ENCODE measurements at regions not wholly inside any gene's neighbourhood (a gene's known extent, or its start where the extent isn't known, plus 50 kb on each side); places are given as distances from the start of the nearest gene placed in this dataset.
"Not testable (repeated sequence)": the region's sequence is repeated elsewhere in the genome, so short reads cannot be mapped to it uniquely, and the experiment has no call there.

DNA sequence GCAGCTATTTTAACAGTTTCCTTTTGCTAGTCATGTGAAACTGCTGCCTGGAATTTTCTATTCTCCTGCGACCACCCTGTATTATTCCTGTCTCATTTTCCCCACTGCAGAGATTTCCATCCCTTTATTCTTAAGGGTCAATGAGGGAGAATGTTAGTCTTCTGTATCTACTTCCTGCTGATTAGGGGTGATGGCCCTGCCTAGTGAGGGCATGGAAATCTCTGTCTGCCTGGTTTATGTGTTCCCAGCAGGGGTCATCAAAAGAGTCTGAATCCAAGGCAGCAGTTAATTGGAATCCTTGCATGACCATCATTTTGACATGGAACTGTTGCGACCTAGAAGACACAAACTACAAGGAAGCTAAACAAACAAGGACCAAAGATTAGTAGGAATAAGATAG is 325.2 kb downstream of the PLPP3 start:
- intact Hi-C loops (cut with DNase I) = loop anchor here (10.0 kb wide), 1 partner anchor 109 kb away; no protein-coding TSS in a partner anchor
- H3K4me1 ChIP-seq (replicated peaks) = no peaks in the 10 kb centered on the region
- WGBS = 93% methylated on average over 2 of the region's 2 CpGs
- TF ChIP-seq, protein P1, sequence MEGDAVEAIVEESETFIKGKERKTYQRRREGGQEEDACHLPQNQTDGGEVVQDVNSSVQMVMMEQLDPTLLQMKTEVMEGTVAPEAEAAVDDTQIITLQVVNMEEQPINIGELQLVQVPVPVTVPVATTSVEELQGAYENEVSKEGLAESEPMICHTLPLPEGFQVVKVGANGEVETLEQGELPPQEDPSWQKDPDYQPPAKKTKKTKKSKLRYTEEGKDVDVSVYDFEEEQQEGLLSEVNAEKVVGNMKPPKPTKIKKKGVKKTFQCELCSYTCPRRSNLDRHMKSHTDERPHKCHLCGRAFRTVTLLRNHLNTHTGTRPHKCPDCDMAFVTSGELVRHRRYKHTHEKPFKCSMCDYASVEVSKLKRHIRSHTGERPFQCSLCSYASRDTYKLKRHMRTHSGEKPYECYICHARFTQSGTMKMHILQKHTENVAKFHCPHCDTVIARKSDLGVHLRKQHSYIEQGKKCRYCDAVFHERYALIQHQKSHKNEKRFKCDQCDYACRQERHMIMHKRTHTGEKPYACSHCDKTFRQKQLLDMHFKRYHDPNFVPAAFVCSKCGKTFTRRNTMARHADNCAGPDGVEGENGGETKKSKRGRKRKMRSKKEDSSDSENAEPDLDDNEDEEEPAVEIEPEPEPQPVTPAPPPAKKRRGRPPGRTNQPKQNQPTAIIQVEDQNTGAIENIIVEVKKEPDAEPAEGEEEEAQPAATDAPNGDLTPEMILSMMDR (IDR thresholded peaks at IDR 0.05) = no peak
- no peak for TF ChIP-seq POLR2AphosphoS5 (IDR thresholded peaks at IDR 0.05)
- TF ChIP-seq POLR2A (IDR thresholded peaks at IDR 0.05) = no peak
- H3K27ac ChIP-seq = no peak overlapping the region
- DNase-seq (ENCODE audit: low spot score) = no peak
- H3K27me3 ChIP-seq (replicated peaks; ENCODE audit: insufficient read depth) = no peaks in the 10 kb centered on the region
- H3K9me3 ChIP-seq = no peaks in the 10 kb centered on the region
- H3K36me3 ChIP-seq = no peaks in the 10 kb centered on the region
- H3K4me3 ChIP-seq = no peak overlapping the region

- Histone ChIP-seq H3K27ac (no peak overlapping the region), H3K27me3 (replicated peaks; ENCODE audit: insufficient read depth) (no peaks in the 10 kb centered on the region), H3K9me3 (no peaks in the 10 kb centered on the region), H3K4me1 (replicated peaks) (no peaks in the 10 kb centered on the region), H3K4me3 (no peak overlapping the region), H3K36me3 (no peaks in the 10 kb centered on the region)
- intact Hi-C loops (cut with DNase I) = loop anchor here (10.0 kb wide), 1 partner anchor 106 kb away; no protein-coding TSS in a partner anchor
- WGBS = 52% methylated on average over 1 of the region's 1 CpG
- TF ChIP-seq POLR2AphosphoS5 (IDR thresholded peaks at IDR 0.05) (no peak), POLR2A (IDR thresholded peaks at IDR 0.05) (no peak)
- TF ChIP-seq, protein P1 (IDR thresholded peaks at IDR 0.05) = no peak
- DNase-seq (ENCODE audit: low spot score) = no peak
Measured at GRCh38 chr1:56250809-56251208, 328.6 kb downstream of the PLPP3 start.

DNA sequence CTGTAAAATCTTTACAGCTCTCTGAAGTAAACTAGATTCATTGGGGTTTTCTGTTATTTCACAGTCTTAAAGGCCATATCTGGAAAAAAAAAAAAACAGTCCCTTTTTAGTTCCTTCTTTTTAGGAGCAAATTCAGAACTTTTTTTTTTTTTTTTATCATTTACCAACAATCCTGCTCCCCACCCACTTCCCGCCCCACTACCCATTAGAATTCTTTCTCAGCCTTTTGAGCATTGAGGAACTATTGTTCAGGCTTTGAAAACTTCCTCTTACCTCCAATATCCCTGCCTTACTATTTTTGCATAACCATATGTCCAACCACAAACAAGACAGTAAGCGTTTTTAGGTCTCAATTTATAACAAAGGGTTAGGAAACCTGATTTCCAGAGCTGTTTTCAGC is 330.1 kb downstream of the PLPP3 start:
- TF ChIP-seq, protein P1 (IDR thresholded peaks at IDR 0.05) = no peak
- TF ChIP-seq POLR2A (IDR thresholded peaks at IDR 0.05) (no peak), POLR2AphosphoS5 (IDR thresholded peaks at IDR 0.05) (no peak)
- no peaks in the 10 kb centered on the region for H3K27me3 ChIP-seq (replicated peaks; ENCODE audit: insufficient read depth)
- H3K27ac ChIP-seq = no peak overlapping the region
- no peaks in the 10 kb centered on the region for H3K36me3 ChIP-seq
- no peaks in the 10 kb centered on the region for H3K9me3 ChIP-seq
- intact Hi-C loops (cut with DNase I) = no loop called here
- WGBS = 78% methylated on average over 2 of the region's 2 CpGs
- no peaks in the 10 kb centered on the region for H3K4me1 ChIP-seq (replicated peaks)
- H3K4me3 ChIP-seq = no peak overlapping the region
- DNase-seq (ENCODE audit: low spot score) = no peak

DNA sequence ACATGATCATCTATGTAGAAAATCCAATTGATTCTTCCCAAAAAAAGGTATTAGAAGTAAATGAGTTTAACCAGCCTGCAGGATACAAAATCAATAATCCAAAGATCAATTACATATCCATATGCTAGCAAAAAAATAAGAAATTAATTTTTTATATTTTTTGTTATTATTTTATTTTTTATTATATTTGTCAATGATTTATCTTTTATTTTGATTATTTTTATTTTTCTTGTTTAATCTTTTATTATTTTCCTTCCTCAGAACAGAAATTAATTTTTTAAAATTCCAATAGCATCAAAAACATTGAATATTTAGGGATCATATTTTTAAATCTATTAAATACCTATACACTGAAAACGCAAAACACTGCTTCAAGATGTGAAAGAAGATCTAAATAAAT is 331.2 kb downstream of the PLPP3 start:
- H3K36me3 ChIP-seq = no peaks in the 10 kb centered on the region
- no peak for TF ChIP-seq POLR2A (IDR thresholded peaks at IDR 0.05)
- H3K4me1 ChIP-seq (replicated peaks) = no peaks in the 10 kb centered on the region
- 100% methylated on average over 1 of the region's 1 CpG for WGBS
- H3K4me3 ChIP-seq = no peak overlapping the region
- DNase-seq (ENCODE audit: low spot score) = no peak
- H3K27ac ChIP-seq = no peak overlapping the region
- no peaks in the 10 kb centered on the region for H3K9me3 ChIP-seq
- intact Hi-C loops (cut with DNase I) = no loop called here
- H3K27me3 ChIP-seq (replicated peaks; ENCODE audit: insufficient read depth) = no peaks in the 10 kb centered on the region

GRCh38 chr1:56246726-56247125 is 332.6 kb downstream of the PLPP3 start:
- H3K36me3 ChIP-seq; H3K4me3 ChIP-seq; H3K27ac ChIP-seq; H3K4me1 ChIP-seq (replicated peaks); DNase-seq (ENCODE audit: low spot score); H3K9me3 ChIP-seq; intact Hi-C loops (cut with DNase I); H3K27me3 ChIP-seq (replicated peaks; ENCODE audit: insufficient read depth): not testable (repeated sequence)
- WGBS = 89% methylated on average over 2 of the region's 2 CpGs

DNA sequence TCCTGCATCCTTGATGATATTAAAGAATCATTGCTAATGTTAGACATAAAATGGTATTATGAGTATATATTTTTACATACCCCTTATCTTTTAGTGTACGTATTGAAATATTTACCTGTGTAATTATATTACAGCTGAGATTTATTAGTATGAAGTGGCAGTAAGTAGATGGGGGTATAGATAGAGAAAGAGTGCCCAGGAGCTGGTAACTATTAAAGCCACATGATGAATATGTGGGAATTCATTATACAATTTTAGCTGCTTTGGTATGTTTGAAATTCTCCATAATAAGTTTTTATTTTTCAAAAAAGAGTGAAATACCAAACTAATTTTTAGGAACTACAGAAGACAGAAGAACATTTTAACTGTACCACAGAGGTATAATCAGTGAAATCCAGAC is 339.0 kb downstream of the PLPP3 start:
- DNase-seq (ENCODE audit: low spot score) = no peak
- 29% methylated on average over 1 of the region's 1 CpG for WGBS
- no peak for TF ChIP-seq POLR2AphosphoS5 (IDR thresholded peaks at IDR 0.05)
- TF ChIP-seq, protein P1 (IDR thresholded peaks at IDR 0.05) = no peak
- no peak for TF ChIP-seq POLR2A (IDR thresholded peaks at IDR 0.05)

More for the DNA sequence above, 339.0 kb downstream of the PLPP3 start:
- Histone ChIP-seq H3K27me3 (replicated peaks; ENCODE audit: insufficient read depth) (no peaks in the 10 kb centered on the region), H3K27ac (no peak overlapping the region), H3K4me3 (no peak overlapping the region), H3K9me3 (no peaks in the 10 kb centered on the region), H3K36me3 (no peaks in the 10 kb centered on the region), H3K4me1 (replicated peaks) (no peaks in the 10 kb centered on the region)
- intact Hi-C loops (cut with DNase I) = no loop called here

All from prostate gland (tissue), 2 donors.